Activated T-cell treated with anti-CD3 and anti-CD28 coated beads, Interleukin-2, amount 50 U/mL, for 24 hours (primary cell): ENCODE measurements at regions not wholly inside any gene's neighbourhood (a gene's known extent, or its start where the extent isn't known, plus 50 kb on each side); places are given as distances from the start of the nearest gene placed in this dataset.
"Not testable (repeated sequence)": the region's sequence is repeated elsewhere in the genome, so short reads cannot be mapped to it uniquely, and the experiment has no call there.

Source experiments
- DNase-seq: peaks from one replicate; pipeline ENCODE4 v3.0.0-alpha.2; 2020
- H3K27ac Mint-ChIP-seq: 2 replicates; pipeline ENCODE4 v1.8.0; 2020; ENCODE audit warnings: mild to moderate bottlenecking, mixed read lengths
- H3K27me3 Mint-ChIP-seq: 2 replicates; pipeline ENCODE4 v1.8.0; 2020; ENCODE audit warnings: mixed read lengths
- H3K36me3 Mint-ChIP-seq: 2 replicates; pipeline ENCODE4 v1.8.0; 2020; ENCODE audit warnings: low read depth, mixed read lengths
- H3K4me1 Mint-ChIP-seq: 2 replicates; pipeline ENCODE4 v1.8.0; 2020; ENCODE audit warnings: low read depth, mixed read lengths
- H3K4me3 Mint-ChIP-seq: 2 replicates; pipeline ENCODE4 v1.8.0; 2020; ENCODE audit warnings: mild to moderate bottlenecking, moderate library complexity, mixed read lengths
- H3K9me3 Mint-ChIP-seq: 2 replicates; pipeline ENCODE4 v1.8.0; 2020; ENCODE audit warnings: mixed read lengths

GRCh38 chr6:47420394-47421371 lies 56.9 kb upstream of the CD2AP start:
- H3K4me1 Mint-ChIP-seq: no peaks in the 10 kb centered on the region
- no peaks in the 10 kb centered on the region for H3K36me3 Mint-ChIP-seq
- no peak overlapping the region for H3K4me3 Mint-ChIP-seq
- H3K27me3 Mint-ChIP-seq: no peaks in the 10 kb centered on the region
- no peaks in the 10 kb centered on the region for H3K9me3 Mint-ChIP-seq
- H3K27ac Mint-ChIP-seq: no peak overlapping the region
- DNase-seq: no peak

DNA sequence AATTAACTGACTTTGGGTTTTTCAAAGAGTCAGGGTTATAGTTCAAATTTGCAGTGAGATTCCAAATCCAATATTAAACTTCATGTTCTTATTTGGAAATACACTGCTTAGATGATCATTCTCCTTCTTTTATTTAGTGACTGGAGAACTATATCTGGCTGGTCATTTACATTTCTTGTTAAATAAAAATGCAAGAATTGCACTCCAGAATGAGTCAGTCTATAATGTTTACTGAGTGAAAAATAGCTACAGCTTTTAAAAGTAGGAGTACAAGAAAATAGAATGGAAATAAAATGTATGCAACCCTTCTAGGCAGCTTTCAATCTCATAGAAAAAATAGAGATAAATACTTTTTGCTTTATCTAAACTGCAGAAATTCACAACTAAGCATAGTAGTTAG lies 54.5 kb upstream of the CD2AP start:
- no peaks in the 10 kb centered on the region for H3K27me3 Mint-ChIP-seq
- peaks cover 9% of the 10 kb centered on the region for H3K9me3 Mint-ChIP-seq
- H3K36me3 Mint-ChIP-seq: no peaks in the 10 kb centered on the region
- DNase-seq: no peak
- peaks cover 4% of the 10 kb centered on the region for H3K4me1 Mint-ChIP-seq
- H3K4me3 Mint-ChIP-seq: no peak overlapping the region
- no peak overlapping the region for H3K27ac Mint-ChIP-seq

- no peaks in the 10 kb centered on the region for H3K27me3 Mint-ChIP-seq
- peaks cover 14% of the 10 kb centered on the region for H3K9me3 Mint-ChIP-seq
- H3K36me3 Mint-ChIP-seq: no peaks in the 10 kb centered on the region
- peaks cover 4% of the 10 kb centered on the region for H3K4me1 Mint-ChIP-seq
- no peak for DNase-seq
- no peak overlapping the region for H3K4me3 Mint-ChIP-seq
- no peak overlapping the region for H3K27ac Mint-ChIP-seq
Observed at GRCh38 chr6:47424436-47424836, 53.2 kb upstream of the CD2AP start.

DNA sequence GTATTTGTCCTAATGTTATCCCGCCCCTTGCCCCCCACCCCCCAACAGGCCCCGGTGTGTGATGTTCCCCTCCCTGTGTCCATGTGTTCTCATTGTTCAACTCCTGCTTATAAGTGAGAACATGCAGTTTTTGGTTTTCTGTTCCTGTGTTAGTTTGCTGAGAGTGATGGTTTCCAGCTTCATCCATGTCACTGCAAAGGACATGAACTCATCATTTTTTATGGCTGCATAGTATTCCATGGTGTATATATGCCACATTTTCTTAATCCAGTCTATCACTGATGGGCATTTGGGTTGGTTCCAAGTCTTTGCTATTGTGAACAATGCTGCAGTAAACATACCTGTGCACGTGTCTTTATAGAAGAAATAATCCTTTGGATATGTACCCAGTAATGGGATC lies 51.9 kb upstream of the CD2AP start:
- not testable (repeated sequence) for H3K36me3 Mint-ChIP-seq, H3K27me3 Mint-ChIP-seq, H3K4me1 Mint-ChIP-seq, DNase-seq, H3K27ac Mint-ChIP-seq, H3K4me3 Mint-ChIP-seq
- peaks cover 22% of the 10 kb centered on the region for H3K9me3 Mint-ChIP-seq

DNA sequence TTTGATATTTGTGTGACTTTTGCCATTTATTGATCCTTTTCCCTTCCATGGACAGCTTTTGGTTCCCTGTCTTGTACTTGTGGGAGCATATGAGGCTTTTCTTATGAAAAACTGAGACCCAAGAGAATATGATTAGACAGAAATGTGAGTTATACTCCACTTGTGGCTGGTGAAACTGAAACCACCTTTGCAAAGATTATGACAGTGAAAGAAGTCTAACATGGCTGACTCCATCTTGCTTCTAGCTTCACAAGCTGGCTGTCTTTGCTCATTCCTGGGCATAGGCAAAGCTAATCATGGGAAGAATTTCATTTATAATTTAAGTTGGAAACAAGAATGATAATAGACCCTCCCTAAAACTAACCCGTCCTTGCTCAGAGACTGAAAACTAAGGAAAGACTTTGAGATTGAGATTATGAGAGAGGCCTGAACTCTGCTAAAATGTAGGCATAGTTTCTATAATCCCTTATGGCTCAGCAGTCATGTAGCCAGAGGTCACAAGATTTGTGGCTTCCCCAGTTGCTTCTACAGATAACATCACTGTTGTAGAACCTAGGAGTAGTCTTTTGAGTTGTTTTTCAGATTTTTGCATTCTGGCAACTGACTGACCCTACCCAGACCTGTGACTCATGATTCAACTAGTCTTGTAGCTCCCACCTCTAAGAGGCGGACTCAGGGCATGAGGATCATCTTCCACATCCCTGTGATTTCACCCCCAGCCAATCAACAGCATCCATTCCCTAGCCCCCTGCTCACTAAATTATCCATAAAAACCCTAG lies 50.9 kb upstream of the CD2AP start:
- Mint-ChIP-seq H3K4me1 (peaks cover 4% of the 10 kb centered on the region), H3K27me3 (no peaks in the 10 kb centered on the region), H3K36me3 (no peaks in the 10 kb centered on the region), H3K9me3 (peaks cover 24% of the 10 kb centered on the region), H3K4me3 (no peak overlapping the region), H3K27ac (no peak overlapping the region)
- no peak for DNase-seq

DNA sequence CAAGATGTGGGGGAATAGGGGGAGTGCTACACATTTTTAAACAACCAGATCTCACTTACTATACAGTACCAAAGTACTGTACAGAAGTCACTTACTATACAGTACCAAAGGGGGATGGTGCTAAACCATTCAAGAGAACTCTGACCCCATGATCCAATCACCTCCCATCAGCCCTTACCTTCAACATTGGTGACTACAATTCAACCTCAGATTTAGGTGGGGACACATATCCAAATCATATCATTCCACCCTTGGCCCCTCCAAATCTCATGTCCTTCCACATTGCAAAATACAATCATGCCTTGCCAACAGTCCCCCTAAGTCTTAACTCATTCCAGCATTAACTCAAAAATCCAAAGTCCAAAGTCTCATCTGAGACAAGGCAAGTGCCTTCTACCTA lies 49.9 kb upstream of the CD2AP start:
- no peak overlapping the region for H3K4me3 Mint-ChIP-seq
- H3K9me3 Mint-ChIP-seq: peaks cover 24% of the 10 kb centered on the region
- DNase-seq: no peak
- H3K27ac Mint-ChIP-seq: no peak overlapping the region
- H3K36me3 Mint-ChIP-seq: no peaks in the 10 kb centered on the region
- no peaks in the 10 kb centered on the region for H3K27me3 Mint-ChIP-seq
- H3K4me1 Mint-ChIP-seq: peaks cover 4% of the 10 kb centered on the region
